Keratinocyte (primary cell): ENCODE measurements at regions not wholly inside any gene's neighbourhood (a gene's known extent, or its start where the extent isn't known, plus 50 kb on each side); places are given as distances from the start of the nearest gene placed in this dataset.

Experiments
- DNase-seq: peaks from one replicate; pipeline ENCODE4 v3.0.0-alpha.2; 2011; ENCODE audit warnings: low read depth, missing footprints, low spot score
- FAIRE-seq: peaks from 2 replicates; lab custom pipeline; 2011; peaks lifted over from hg19 to GRCh38; lab: Jason Lieb, UNC
- H2AFZ ChIP-seq: 2 replicates; pipeline ENCODE4 v1.6.0; 2012; ENCODE audit warnings: low read length, control low read depth, inconsistent platforms; ENCODE audit not compliant: control insufficient read depth
- H3K27ac ChIP-seq: 2 replicates; pipeline ENCODE4 v1.5.1; 2011; ENCODE audit warnings: low read length; ENCODE audit not compliant: control insufficient read depth, insufficient read depth
- H3K27me3 ChIP-seq: 3 replicates; pipeline ENCODE4 v1.6.0; 2011; ENCODE audit warnings: low read length; ENCODE audit not compliant: control insufficient read depth, insufficient read depth; ENCODE audit errors: extremely low read depth
- H3K36me3 ChIP-seq, 2 experiments: 2 replicates in 1 of 2; 3 replicates in 1 of 2; pipeline ENCODE4 v1.5.1; 2011; ENCODE audit warnings: low read length in 2 of 2, mild to moderate bottlenecking in 1 of 2; ENCODE audit not compliant: control insufficient read depth in 2 of 2, insufficient read depth in 2 of 2; ENCODE audit errors: extremely low read depth in 1 of 2
- H3K4me1 ChIP-seq: 3 replicates; pipeline ENCODE4 v1.5.1; 2011; ENCODE audit warnings: low read length; ENCODE audit not compliant: control insufficient read depth, insufficient read depth; ENCODE audit errors: extremely low read depth
- H3K4me2 ChIP-seq: 3 replicates; pipeline ENCODE4 v1.6.0; 2011; ENCODE audit warnings: low read depth, low read length; ENCODE audit not compliant: control insufficient read depth, insufficient read depth; ENCODE audit errors: extremely low read depth
- H3K4me3 ChIP-seq, 3 experiments: fragments of 200-600 bp in 1 of 3; sonication (generic) in 1 of 3; 2 replicates in 2 of 3; 3 replicates in 1 of 3; pipeline ENCODE4 v1.5.1; 2011 to 2016; ENCODE audit warnings: low read length in 3 of 3, mild to moderate bottlenecking in 3 of 3, control low read depth in 2 of 3, inconsistent platforms in 1 of 3, low read depth in 1 of 3, mixed read lengths in 1 of 3, mixed run types in 1 of 3, moderate library complexity in 1 of 3; ENCODE audit not compliant: control insufficient read depth in 2 of 3, insufficient read depth in 2 of 3; ENCODE audit errors: extremely low read depth in 1 of 3
- H3K79me2 ChIP-seq: 2 replicates; pipeline ENCODE4 v1.6.0; 2012; ENCODE audit warnings: low read length; ENCODE audit not compliant: control insufficient read depth, insufficient read depth
- H3K9ac ChIP-seq: 3 replicates; pipeline ENCODE4 v1.6.0; 2011; ENCODE audit warnings: low read length; ENCODE audit not compliant: control insufficient read depth, insufficient read depth; ENCODE audit errors: extremely low read depth
- H3K9me1 ChIP-seq: 3 replicates; pipeline ENCODE4 v1.6.0; 2011; ENCODE audit warnings: low read length; ENCODE audit not compliant: control insufficient read depth, insufficient read depth; ENCODE audit errors: extremely low read depth
- H3K9me3 ChIP-seq: 2 replicates; pipeline ENCODE4 v1.5.1; 2012; ENCODE audit warnings: low read depth, low read length; ENCODE audit not compliant: control insufficient read depth
- H4K20me1 ChIP-seq: 3 replicates; pipeline ENCODE4 v1.6.0; 2011; ENCODE audit warnings: low read length; ENCODE audit not compliant: control insufficient read depth, insufficient read depth; ENCODE audit errors: extremely low read depth
- EZH2 ChIP-seq: IDR thresholded peaks from one replicate; pipeline ENCODE4 v1.6.1; 2012; ENCODE audit warnings: inconsistent platforms, mild to moderate bottlenecking, low read length, moderate library complexity
- dilution Hi-C: fragments of 300-500 bp; cut with MboI; formaldehyde crosslinking; loops from one replicate; pipeline ENCODE4 v1.7.0; 2020; ENCODE audit warnings: low sequenced_read_pairs; ENCODE audit not compliant: extremely low pct_ligation_motif_present
- TF ChIP-seq, protein P1 (sequence below), 3 experiments: IDR thresholded peaks in 1 of 3; conservative IDR thresholded peaks in 1 of 3; optimal IDR thresholded peaks in 1 of 3; 2 replicates in 2 of 3; 3 replicates in 1 of 3; pipeline versions ENCODE3 to v1.5.1; 2011; ENCODE audit warnings: low read length in 3 of 3, mild to moderate bottlenecking in 3 of 3, moderate library complexity in 2 of 3, control low read depth in 1 of 3, inconsistent platforms in 1 of 3; ENCODE audit not compliant: insufficient read depth in 2 of 3; ENCODE audit errors: extremely low read depth in 1 of 3

- H3K9ac ChIP-seq, result no peak overlapping the region
- DNase-seq (no peak), FAIRE-seq (no peak)
- H3K4me1 ChIP-seq, result no peaks in the 10 kb centered on the region
- no peaks in the 10 kb centered on the region for H3K36me3 ChIP-seq
- H3K4me2 ChIP-seq, result no peak overlapping the region
- H3K27ac ChIP-seq, result no peak overlapping the region
- H3K4me3 ChIP-seq, result no peak overlapping the region
- no peaks in the 10 kb centered on the region for H3K9me3 ChIP-seq
- H3K79me2 ChIP-seq, result no peaks in the 10 kb centered on the region
- no peaks in the 10 kb centered on the region for H4K20me1 ChIP-seq
- dilution Hi-C loops, result no loop called here
- no peak for TF ChIP-seq EZH2
- TF ChIP-seq, protein P1, sequence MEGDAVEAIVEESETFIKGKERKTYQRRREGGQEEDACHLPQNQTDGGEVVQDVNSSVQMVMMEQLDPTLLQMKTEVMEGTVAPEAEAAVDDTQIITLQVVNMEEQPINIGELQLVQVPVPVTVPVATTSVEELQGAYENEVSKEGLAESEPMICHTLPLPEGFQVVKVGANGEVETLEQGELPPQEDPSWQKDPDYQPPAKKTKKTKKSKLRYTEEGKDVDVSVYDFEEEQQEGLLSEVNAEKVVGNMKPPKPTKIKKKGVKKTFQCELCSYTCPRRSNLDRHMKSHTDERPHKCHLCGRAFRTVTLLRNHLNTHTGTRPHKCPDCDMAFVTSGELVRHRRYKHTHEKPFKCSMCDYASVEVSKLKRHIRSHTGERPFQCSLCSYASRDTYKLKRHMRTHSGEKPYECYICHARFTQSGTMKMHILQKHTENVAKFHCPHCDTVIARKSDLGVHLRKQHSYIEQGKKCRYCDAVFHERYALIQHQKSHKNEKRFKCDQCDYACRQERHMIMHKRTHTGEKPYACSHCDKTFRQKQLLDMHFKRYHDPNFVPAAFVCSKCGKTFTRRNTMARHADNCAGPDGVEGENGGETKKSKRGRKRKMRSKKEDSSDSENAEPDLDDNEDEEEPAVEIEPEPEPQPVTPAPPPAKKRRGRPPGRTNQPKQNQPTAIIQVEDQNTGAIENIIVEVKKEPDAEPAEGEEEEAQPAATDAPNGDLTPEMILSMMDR (optimal IDR thresholded peaks at IDR 0.05 in 1 of 3, IDR thresholded peaks at IDR 0.05 in 1 of 3, conservative IDR thresholded peaks at IDR 0.05 in 1 of 3; ENCODE audit: extremely low read depth in 1 of 3, insufficient read depth in 2 of 3, low read length in 3 of 3), result no peak
- no peaks in the 10 kb centered on the region for H3K27me3 ChIP-seq
- no peaks in the 10 kb centered on the region for H3K9me1 ChIP-seq
- H2AFZ ChIP-seq, result no peak overlapping the region
Measured at GRCh38 chr10:117748058-117748457, 205.5 kb downstream of the EMX2 start.

DNA sequence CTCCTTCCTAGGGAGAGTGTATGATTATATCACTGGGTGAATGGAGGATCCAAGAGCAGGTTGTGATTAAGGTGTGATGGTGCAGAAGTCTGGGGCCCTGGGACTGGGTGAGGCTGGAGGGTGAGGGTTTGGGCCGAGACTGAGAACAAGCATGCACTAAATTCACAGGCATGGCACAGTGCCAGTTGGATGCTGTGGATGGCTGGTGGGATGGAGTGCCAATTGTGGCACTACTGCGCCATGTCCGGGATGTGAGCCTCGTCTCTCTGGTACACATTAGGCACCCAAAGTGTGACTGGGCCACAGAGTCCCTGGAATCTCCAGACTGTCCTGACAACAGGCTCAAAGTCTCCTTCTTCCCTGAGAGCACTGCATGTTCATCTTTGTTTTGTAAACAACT lies 208.1 kb downstream of the EMX2 start:
- Histone ChIP-seq H3K9me3 (no peaks in the 10 kb centered on the region), H3K27me3 (no peaks in the 10 kb centered on the region), H3K27ac (no peak overlapping the region), H3K79me2 (no peaks in the 10 kb centered on the region), H4K20me1 (no peaks in the 10 kb centered on the region), H3K9ac (no peak overlapping the region), H3K36me3 (no peaks in the 10 kb centered on the region), H2AFZ (no peak overlapping the region), H3K4me1 (no peaks in the 10 kb centered on the region), H3K4me2 (no peak overlapping the region), H3K9me1 (no peaks in the 10 kb centered on the region), H3K4me3 (no peak overlapping the region)
- TF ChIP-seq, protein P1 (optimal IDR thresholded peaks at IDR 0.05 in 1 of 3, IDR thresholded peaks at IDR 0.05 in 1 of 3, conservative IDR thresholded peaks at IDR 0.05 in 1 of 3; ENCODE audit: extremely low read depth in 1 of 3, insufficient read depth in 2 of 3, low read length in 3 of 3), result no peak
- no peak for TF ChIP-seq EZH2
- dilution Hi-C loops, result no loop called here
- no peak for DNase-seq
- FAIRE-seq, result no peak
